ENCODE measurements at regions not wholly inside any gene's neighbourhood (a gene's known extent, or its start where the extent isn't known, plus 50 kb on each side); places are given as distances from the start of the nearest gene placed in this dataset.

DNA sequence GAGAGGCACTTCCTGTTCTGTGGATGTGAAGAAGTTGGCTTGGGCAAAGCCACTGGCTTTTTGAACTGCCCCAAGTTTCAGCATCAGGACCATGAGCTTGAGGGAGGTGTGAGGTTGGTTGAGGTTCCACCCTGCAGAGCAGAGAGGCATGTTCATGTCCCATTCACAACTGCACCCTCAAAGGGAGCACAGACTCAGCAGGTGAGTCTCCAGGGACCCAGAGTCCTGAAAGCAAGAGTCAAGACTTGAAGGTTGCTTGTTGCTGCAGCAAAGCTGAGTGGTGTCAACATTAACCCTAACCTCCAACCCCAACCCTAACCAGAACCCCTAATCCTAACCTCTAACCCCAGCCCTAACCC, 556.3 kb downstream of the BRD1 start:
- TF ChIP-seq, protein P1, sequence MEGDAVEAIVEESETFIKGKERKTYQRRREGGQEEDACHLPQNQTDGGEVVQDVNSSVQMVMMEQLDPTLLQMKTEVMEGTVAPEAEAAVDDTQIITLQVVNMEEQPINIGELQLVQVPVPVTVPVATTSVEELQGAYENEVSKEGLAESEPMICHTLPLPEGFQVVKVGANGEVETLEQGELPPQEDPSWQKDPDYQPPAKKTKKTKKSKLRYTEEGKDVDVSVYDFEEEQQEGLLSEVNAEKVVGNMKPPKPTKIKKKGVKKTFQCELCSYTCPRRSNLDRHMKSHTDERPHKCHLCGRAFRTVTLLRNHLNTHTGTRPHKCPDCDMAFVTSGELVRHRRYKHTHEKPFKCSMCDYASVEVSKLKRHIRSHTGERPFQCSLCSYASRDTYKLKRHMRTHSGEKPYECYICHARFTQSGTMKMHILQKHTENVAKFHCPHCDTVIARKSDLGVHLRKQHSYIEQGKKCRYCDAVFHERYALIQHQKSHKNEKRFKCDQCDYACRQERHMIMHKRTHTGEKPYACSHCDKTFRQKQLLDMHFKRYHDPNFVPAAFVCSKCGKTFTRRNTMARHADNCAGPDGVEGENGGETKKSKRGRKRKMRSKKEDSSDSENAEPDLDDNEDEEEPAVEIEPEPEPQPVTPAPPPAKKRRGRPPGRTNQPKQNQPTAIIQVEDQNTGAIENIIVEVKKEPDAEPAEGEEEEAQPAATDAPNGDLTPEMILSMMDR (IDR thresholded peaks at IDR 0.05): no peak
- no peak for TF ChIP-seq POLR2A (IDR thresholded peaks at IDR 0.05)

All from adrenal gland (tissue), 5 donors.